Common myeloid progenitor, CD34-positive (primary cell): ENCODE measurements at regions not wholly inside any gene's neighbourhood (a gene's known extent, or its start where the extent isn't known, plus 50 kb on each side); places are given as distances from the start of the nearest gene placed in this dataset.

ENCODE experiments used
- CTCF ChIA-PET: fragments of 350-600 bp; sonication (Branson Sonifier 250); formaldehyde crosslinking; loops from one replicate; lab custom pipeline; 2021; ENCODE audit warnings: antibody characterized with exemption; lab: Charles Lee
- POLR2A ChIA-PET: fragments of 350-600 bp; sonication (Branson Sonifier 250); formaldehyde crosslinking; loops from one replicate; lab custom pipeline; 2021; ENCODE audit warnings: antibody characterized with exemption; lab: Charles Lee
- DNase-seq, 3 donors: peaks; one replicate each; pipeline versions ENCODE4 v3.0.0 to v3.0.0-alpha.2; 2013
- H3K27ac ChIP-seq, 2 experiments: 1 replicate in 1 of 2; 2 replicates in 1 of 2; pipeline ENCODE4 v1.7.0; 2013; ENCODE audit warnings: inconsistent platforms in 2 of 2, low read length in 2 of 2, mild to moderate bottlenecking in 2 of 2, low read depth in 1 of 2, moderate library complexity in 1 of 2; ENCODE audit not compliant: severe bottlenecking in 2 of 2, insufficient read depth in 1 of 2, poor library complexity in 1 of 2
- H3K27me3 ChIP-seq, 5 experiments: replicated peaks in 2 of 5; 1 replicate in 3 of 5; 2 replicates in 2 of 5; pipeline versions ENCODE4 v1.6.1 to v1.7.0; 2013; ENCODE audit warnings: low read length in 4 of 5, mild to moderate bottlenecking in 2 of 5, moderate library complexity in 2 of 5, inconsistent platforms in 1 of 5; ENCODE audit not compliant: insufficient read depth in 5 of 5, control insufficient read depth in 4 of 5
- H3K36me3 ChIP-seq, 4 experiments: 1 replicate in 2 of 4; 2 replicates in 2 of 4; pipeline versions ENCODE4 v1.6.1 to v1.7.0; 2013; ENCODE audit warnings: low read length in 3 of 4, control low read depth in 1 of 4, mild to moderate bottlenecking in 1 of 4; ENCODE audit not compliant: control insufficient read depth in 4 of 4, insufficient read depth in 4 of 4
- H3K4me1 ChIP-seq, 4 experiments: 1 replicate in 3 of 4; 2 replicates in 1 of 4; pipeline versions ENCODE4 v1.6.1 to v1.7.1; 2013; ENCODE audit warnings: low read length in 3 of 4, mild to moderate bottlenecking in 3 of 4, control low read depth in 1 of 4, inconsistent platforms in 1 of 4, moderate library complexity in 1 of 4; ENCODE audit not compliant: control insufficient read depth in 4 of 4, insufficient read depth in 4 of 4; ENCODE audit errors: control extremely low read depth in 1 of 4
- H3K4me3 ChIP-seq, 7 experiments: 1 replicate in 4 of 7; 2 replicates in 3 of 7; pipeline versions ENCODE4 v1.5.1 to v1.7.0; 2013; ENCODE audit warnings: mild to moderate bottlenecking in 7 of 7, low read length in 6 of 7, moderate library complexity in 6 of 7, inconsistent platforms in 2 of 7, low read depth in 2 of 7, control low read depth in 1 of 7; ENCODE audit not compliant: insufficient read depth in 4 of 7, control insufficient read depth in 1 of 7; ENCODE audit errors: extremely low read depth in 1 of 7
- H3K9me3 ChIP-seq, 5 experiments: 1 replicate in 4 of 5; 2 replicates in 1 of 5; pipeline versions ENCODE4 v1.6.1 to v1.7.1; 2013; ENCODE audit warnings: low read length in 4 of 5, mild to moderate bottlenecking in 2 of 5, inconsistent platforms in 1 of 5, low read depth in 1 of 5, moderate library complexity in 1 of 5; ENCODE audit not compliant: control insufficient read depth in 4 of 5, insufficient read depth in 2 of 5; ENCODE audit errors: control extremely low read depth in 1 of 5
- WGBS: methylation state at CpG from one replicate; pipeline ENCODE4 v1.1.5; 2013; ENCODE audit not compliant: insufficient coverage; 5-methylcytosine and 5-hydroxymethylcytosine counted together

- POLR2A ChIA-PET = no interaction called here
- no peak overlapping the region for H3K27ac ChIP-seq
- WGBS = no CpG with 5 or more reads among the region's 1 CpG
- no peaks in the 10 kb centered on the region for H3K36me3 ChIP-seq
- no peaks in the 10 kb centered on the region for H3K4me1 ChIP-seq
- CTCF ChIA-PET = no interaction called here
- no peak for DNase-seq
- no peaks in the 10 kb centered on the region for H3K9me3 ChIP-seq
- H3K27me3 ChIP-seq = no peaks in the 10 kb centered on the region
- H3K4me3 ChIP-seq = no peak overlapping the region
Observed at GRCh38 chr20:55605594-55605993, 399.7 kb downstream of the CBLN4 start.

- no peak overlapping the region for H3K4me3 ChIP-seq
- no CpG with 5 or more reads among the region's 1 CpG for WGBS
- DNase-seq = no peak
Observed at GRCh38 chr20:55597526-55597925, 407.8 kb downstream of the CBLN4 start.

DNA sequence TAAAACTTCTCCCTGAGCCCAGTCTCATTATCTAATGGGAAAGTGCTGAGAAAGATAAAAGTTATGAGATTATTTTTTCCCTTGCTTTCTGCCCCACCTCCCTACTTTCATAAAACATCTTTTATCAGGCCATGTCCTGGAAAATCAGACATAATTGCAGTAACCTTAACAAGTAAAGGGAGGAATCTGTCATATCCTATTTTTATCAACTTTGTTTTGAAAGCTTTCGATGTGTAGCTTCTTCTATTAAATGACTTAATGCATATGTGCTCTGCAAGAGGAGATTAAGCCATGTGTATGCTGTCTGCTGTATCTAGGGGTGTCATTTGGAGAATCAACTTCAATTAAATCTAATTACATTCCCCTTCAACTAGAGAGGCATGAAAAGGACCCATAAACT lies 408.9 kb downstream of the CBLN4 start:
- Histone ChIP-seq H3K27ac (no peak overlapping the region), H3K36me3 (no peaks in the 10 kb centered on the region), H3K27me3 (no peaks in the 10 kb centered on the region), H3K4me1 (no peaks in the 10 kb centered on the region), H3K9me3 (no peaks in the 10 kb centered on the region), H3K4me3 (no peak overlapping the region)
- ChIA-PET POLR2A (no interaction called here), CTCF (no interaction called here)
- no CpG with 5 or more reads among the region's 1 CpG for WGBS
- DNase-seq = no peak

More at GRCh38 chr20:55597526-55597925, 407.8 kb downstream of the CBLN4 start:
- Histone ChIP-seq H3K27me3 (no peaks in the 10 kb centered on the region), H3K4me1 (no peaks in the 10 kb centered on the region), H3K36me3 (no peaks in the 10 kb centered on the region), H3K9me3 (no peaks in the 10 kb centered on the region), H3K27ac (no peak overlapping the region)
- POLR2A ChIA-PET = no interaction called here
- CTCF ChIA-PET = no interaction called here

GRCh38 chr20:55592866-55593265 lies 412.5 kb downstream of the CBLN4 start:
- Histone ChIP-seq H3K27me3 (no peaks in the 10 kb centered on the region), H3K36me3 (no peaks in the 10 kb centered on the region), H3K4me1 (no peaks in the 10 kb centered on the region), H3K27ac (no peak overlapping the region), H3K4me3 (no peak overlapping the region), H3K9me3 (no peaks in the 10 kb centered on the region)
- WGBS = 100% methylated on average over 2 of the region's 8 CpGs
- DNase-seq = no peak
- CTCF ChIA-PET = no interaction called here
- POLR2A ChIA-PET = no interaction called here

DNA sequence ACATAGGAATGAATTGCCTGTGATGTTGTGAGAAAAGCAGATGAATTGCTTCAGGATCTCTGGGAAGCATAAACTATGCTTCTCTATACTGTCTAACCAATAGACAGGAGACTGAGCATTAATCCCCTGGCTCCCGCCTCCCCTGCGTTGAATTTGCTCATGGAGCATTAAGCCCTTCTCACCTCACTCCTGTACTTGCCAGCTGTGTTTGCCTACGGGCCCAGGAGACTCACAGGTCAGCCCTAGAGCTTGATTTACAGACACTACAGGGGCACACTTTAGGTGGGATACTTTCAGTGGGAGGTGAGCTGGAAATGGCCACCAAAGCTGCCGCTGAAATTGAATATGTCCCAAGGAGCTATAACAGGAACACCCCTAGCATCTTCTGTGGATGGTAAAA lies 418.7 kb downstream of the CBLN4 start:
- ChIA-PET POLR2A (no interaction called here), CTCF (no interaction called here)
- WGBS = 40% methylated on average over 1 of the region's 4 CpGs

GRCh38 chr20:55584964-55585363 lies 420.4 kb downstream of the CBLN4 start:
- CTCF ChIA-PET = no interaction called here
- Histone ChIP-seq H3K27ac (no peak overlapping the region), H3K9me3 (no peaks in the 10 kb centered on the region), H3K4me1 (no peaks in the 10 kb centered on the region), H3K36me3 (no peaks in the 10 kb centered on the region), H3K4me3 (no peak overlapping the region), H3K27me3 (no peaks in the 10 kb centered on the region)
- POLR2A ChIA-PET = no interaction called here
- DNase-seq = no peak
- WGBS = no CpG with 5 or more reads among the region's 1 CpG

More for the DNA sequence above, 418.7 kb downstream of the CBLN4 start:
- H3K27me3 ChIP-seq = no peaks in the 10 kb centered on the region
- no peaks in the 10 kb centered on the region for H3K4me1 ChIP-seq
- no peaks in the 10 kb centered on the region for H3K36me3 ChIP-seq
- DNase-seq = no peak
- H3K9me3 ChIP-seq = no peaks in the 10 kb centered on the region
- H3K27ac ChIP-seq = no peak overlapping the region
- no peak overlapping the region for H3K4me3 ChIP-seq

DNA sequence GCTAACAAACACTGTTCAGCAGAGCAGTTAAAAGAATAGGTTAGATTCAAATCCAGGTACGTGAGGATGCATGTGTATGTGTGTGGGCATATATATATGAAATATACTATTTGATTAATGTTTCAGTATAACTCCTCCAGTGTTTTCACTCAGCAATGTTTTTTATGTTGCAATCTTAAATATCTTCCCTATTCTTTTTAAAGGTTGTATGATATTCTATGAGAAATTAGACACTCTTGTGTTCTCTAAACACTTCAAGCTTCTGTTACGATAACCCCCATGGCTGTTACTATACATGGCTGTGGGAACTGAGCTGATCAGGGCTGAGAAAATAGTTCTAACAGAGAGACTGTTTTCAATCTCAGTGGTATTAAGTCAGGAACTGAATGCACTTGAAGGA lies 421.0 kb downstream of the CBLN4 start:
- no peaks in the 10 kb centered on the region for H3K27me3 ChIP-seq
- no peak overlapping the region for H3K4me3 ChIP-seq
- no peak overlapping the region for H3K27ac ChIP-seq
- H3K9me3 ChIP-seq = no peaks in the 10 kb centered on the region
- ChIA-PET CTCF (no interaction called here), POLR2A (no interaction called here)
- no peaks in the 10 kb centered on the region for H3K4me1 ChIP-seq
- DNase-seq = no peak
- H3K36me3 ChIP-seq = no peaks in the 10 kb centered on the region
- no CpG with 5 or more reads among the region's 2 CpGs for WGBS
